HUES64 (cell line): ENCODE measurements at regions not wholly inside any gene's neighbourhood (a gene's known extent, or its start where the extent isn't known, plus 50 kb on each side); places are given as distances from the start of the nearest gene placed in this dataset.
A peak's percentile ranks its signal among the peaks of the same experiment; 100 is the strongest.

Experiments used
- H3K27ac ChIP-seq: 2 replicates; pipeline ENCODE4 v1.7.0; 2013; ENCODE audit warnings: low read depth, low read length, inconsistent platforms
- H3K27me3 ChIP-seq: 2 replicates; pipeline ENCODE4 v1.6.1; 2013; ENCODE audit warnings: mild to moderate bottlenecking, low read length; ENCODE audit not compliant: insufficient read depth
- H3K36me3 ChIP-seq: 2 replicates; pipeline ENCODE4 v1.6.1; 2013; ENCODE audit warnings: mild to moderate bottlenecking, low read length; ENCODE audit not compliant: insufficient read depth
- H3K4me1 ChIP-seq: 2 replicates; pipeline ENCODE4 v1.6.1; 2013; ENCODE audit warnings: mild to moderate bottlenecking, low read length, moderate library complexity; ENCODE audit not compliant: insufficient read depth
- H3K4me3 ChIP-seq: 2 replicates; pipeline ENCODE4 v1.5.1; 2013; ENCODE audit warnings: mild to moderate bottlenecking, low read length, moderate library complexity
- H3K9ac ChIP-seq: 2 replicates; pipeline ENCODE4 v1.6.1; 2013; ENCODE audit warnings: mild to moderate bottlenecking, low read depth, low read length
- H3K9me3 ChIP-seq: 2 replicates; pipeline ENCODE4 v1.6.1; 2013; ENCODE audit warnings: low read depth, low read length; ENCODE audit not compliant: insufficient read depth
- WGBS: fragments of 150-250, 120-280 bp; methylation state at CpG from one replicate; pipeline ENCODE4 v1.1.7; 2013; ENCODE audit warnings: missing lambda C conversion rate; 5-methylcytosine and 5-hydroxymethylcytosine counted together

- H3K4me1 ChIP-seq = peaks cover 20% of the 10 kb centered on the region; the same call in 1 of the 2 replicates
- no peak overlapping the region for H3K27ac ChIP-seq
- no peaks in the 10 kb centered on the region for H3K36me3 ChIP-seq
- H3K27me3 ChIP-seq = no peaks in the 10 kb centered on the region
- no peak overlapping the region for H3K4me3 ChIP-seq
- WGBS = 93% methylated on average over 2 of the region's 2 CpGs
- no peak overlapping the region for H3K9ac ChIP-seq
- H3K9me3 ChIP-seq = no peaks in the 10 kb centered on the region
Observed at GRCh38 chrX:6386837-6387236, 148.1 kb downstream of the VCX3A start.

GRCh38 chrX:6384921-6385320, 150.0 kb downstream of the VCX3A start:
- H3K9me3 ChIP-seq = no peaks in the 10 kb centered on the region
- peaks cover 20% of the 10 kb centered on the region; the same call in 1 of the 2 replicates for H3K4me1 ChIP-seq
- no peak overlapping the region for H3K27ac ChIP-seq
- H3K9ac ChIP-seq = no peak overlapping the region
- no peaks in the 10 kb centered on the region for H3K27me3 ChIP-seq
- WGBS = 80% methylated on average over 3 of the region's 4 CpGs
- no peaks in the 10 kb centered on the region for H3K36me3 ChIP-seq
- no peak overlapping the region for H3K4me3 ChIP-seq

- Histone ChIP-seq H3K9me3 (no peaks in the 10 kb centered on the region), H3K27ac (peak overlapping the region; percentile 30; the same call in 1 of the 2 replicates), H3K4me3 (no peak overlapping the region), H3K4me1 (peaks cover 20% of the 10 kb centered on the region; the same call in 1 of the 2 replicates), H3K9ac (no peak overlapping the region), H3K36me3 (no peaks in the 10 kb centered on the region), H3K27me3 (no peaks in the 10 kb centered on the region)
- 54% methylated on average over 6 of the region's 6 CpGs for WGBS
Observed at GRCh38 chrX:6384371-6384770, 150.5 kb downstream of the VCX3A start.

GRCh38 chrX:6383917-6384316, 151.0 kb downstream of the VCX3A start:
- WGBS = 32% methylated on average over 4 of the region's 5 CpGs
- Histone ChIP-seq H3K27ac (no peak overlapping the region; the same call in 1 of the 2 replicates), H3K9me3 (no peaks in the 10 kb centered on the region), H3K9ac (no peak overlapping the region), H3K4me3 (no peak overlapping the region), H3K4me1 (peaks cover 20% of the 10 kb centered on the region; the same call in 1 of the 2 replicates), H3K27me3 (no peaks in the 10 kb centered on the region), H3K36me3 (no peaks in the 10 kb centered on the region)

GRCh38 chrX:6383488-6383887, 151.4 kb downstream of the VCX3A start:
- H3K27me3 ChIP-seq = no peaks in the 10 kb centered on the region
- no peak overlapping the region for H3K9ac ChIP-seq
- H3K4me3 ChIP-seq = no peak overlapping the region
- peaks cover 20% of the 10 kb centered on the region; the same call in 1 of the 2 replicates for H3K4me1 ChIP-seq
- WGBS = 81% methylated on average over 3 of the region's 3 CpGs
- H3K27ac ChIP-seq = no peak overlapping the region; the same call in 1 of the 2 replicates
- no peaks in the 10 kb centered on the region for H3K9me3 ChIP-seq
- H3K36me3 ChIP-seq = no peaks in the 10 kb centered on the region

GRCh38 chrX:6382284-6382683, 152.6 kb downstream of the VCX3A start:
- H3K9me3 ChIP-seq = no peaks in the 10 kb centered on the region
- 94% methylated on average over 8 of the region's 9 CpGs for WGBS
- H3K36me3 ChIP-seq = no peaks in the 10 kb centered on the region
- H3K4me3 ChIP-seq = no peak overlapping the region
- H3K27ac ChIP-seq = no peak overlapping the region
- no peak overlapping the region for H3K9ac ChIP-seq
- no peaks in the 10 kb centered on the region for H3K27me3 ChIP-seq
- H3K4me1 ChIP-seq = peaks cover 20% of the 10 kb centered on the region; the same call in 1 of the 2 replicates

GRCh38 chrX:6377103-6377764, 148.6 kb upstream of the NLGN4X start:
- Histone ChIP-seq H3K27ac (no peak overlapping the region), H3K4me3 (no peak overlapping the region), H3K27me3 (no peaks in the 10 kb centered on the region), H3K9me3 (no peaks in the 10 kb centered on the region), H3K36me3 (no peaks in the 10 kb centered on the region), H3K4me1 (no peaks in the 10 kb centered on the region), H3K9ac (no peak overlapping the region)
- WGBS = no CpG with 5 or more reads among the region's 3 CpGs

GRCh38 chrX:6374556-6374955, 145.9 kb upstream of the NLGN4X start:
- Histone ChIP-seq H3K9me3 (no peaks in the 10 kb centered on the region), H3K9ac (no peak overlapping the region), H3K4me3 (no peak overlapping the region), H3K27ac (no peak overlapping the region), H3K36me3 (no peaks in the 10 kb centered on the region), H3K4me1 (no peaks in the 10 kb centered on the region), H3K27me3 (no peaks in the 10 kb centered on the region)
- 98% methylated on average over 9 of the region's 10 CpGs for WGBS

- no peaks in the 10 kb centered on the region for H3K4me1 ChIP-seq
- no peaks in the 10 kb centered on the region for H3K36me3 ChIP-seq
- H3K27me3 ChIP-seq = no peaks in the 10 kb centered on the region
- no peak overlapping the region for H3K27ac ChIP-seq
- 80% methylated on average over 1 of the region's 1 CpG for whole genome bisulfite sequencing
- H3K9ac ChIP-seq = no peak overlapping the region
- no peak overlapping the region for H3K4me3 ChIP-seq
- no peaks in the 10 kb centered on the region for H3K9me3 ChIP-seq
Observed at GRCh38 chrX:6372981-6373380, 144.3 kb upstream of the NLGN4X start.

- H3K4me1 ChIP-seq = no peaks in the 10 kb centered on the region
- H3K27me3 ChIP-seq = no peaks in the 10 kb centered on the region
- no peaks in the 10 kb centered on the region for H3K36me3 ChIP-seq
- H3K27ac ChIP-seq = no peak overlapping the region
- no peak overlapping the region for H3K9ac ChIP-seq
- WGBS = 91% methylated on average over 3 of the region's 3 CpGs
- no peaks in the 10 kb centered on the region for H3K9me3 ChIP-seq
- H3K4me3 ChIP-seq = no peak overlapping the region
Observed at GRCh38 chrX:6371353-6371752, 142.7 kb upstream of the NLGN4X start.

GRCh38 chrX:6363188-6363587, 134.5 kb upstream of the NLGN4X start:
- no peak overlapping the region for H3K9ac ChIP-seq
- H3K9me3 ChIP-seq = no peaks in the 10 kb centered on the region
- no peaks in the 10 kb centered on the region for H3K36me3 ChIP-seq
- no peak overlapping the region for H3K27ac ChIP-seq
- peaks cover 8% of the 10 kb centered on the region; the same call in 1 of the 2 replicates for H3K4me1 ChIP-seq
- H3K27me3 ChIP-seq = no peaks in the 10 kb centered on the region
- WGBS = 53% methylated on average over 4 of the region's 4 CpGs
- no peak overlapping the region for H3K4me3 ChIP-seq

- H3K4me1 ChIP-seq = no peaks in the 10 kb centered on the region
- no peak overlapping the region for H3K27ac ChIP-seq
- no peaks in the 10 kb centered on the region for H3K9me3 ChIP-seq
- WGBS = 88% methylated on average over 2 of the region's 4 CpGs
- H3K4me3 ChIP-seq = no peak overlapping the region
- no peaks in the 10 kb centered on the region for H3K27me3 ChIP-seq
- no peak overlapping the region for H3K9ac ChIP-seq
- H3K36me3 ChIP-seq = no peaks in the 10 kb centered on the region
Observed at GRCh38 chrX:6325437-6325836, 96.8 kb upstream of the NLGN4X start.
